ENCODE measurements at regions not wholly inside any gene's neighbourhood (a gene's known extent, or its start where the extent isn't known, plus 50 kb on each side); places are given as distances from the start of the nearest gene placed in this dataset. TPM values are rescaled to one million over a fixed set of nuclear protein-coding genes. Genes with fewer than 3 reads are reported as not detected.

- Histone ChIP-seq H3K4me3 (ENCODE audit: low read length) (no peak overlapping the region), H3K9ac (ENCODE audit: low read depth, low read length) (no peak overlapping the region), H3K36me3 (ENCODE audit: insufficient read depth, low read length) (no peaks in the 10 kb centered on the region), H3K4me2 (ENCODE audit: low read length) (no peak overlapping the region), H3K27me3 (ENCODE audit: control insufficient read depth, insufficient read depth, low read length) (no peaks in the 10 kb centered on the region), H3K4me1 (ENCODE audit: control insufficient read depth, insufficient read depth, low read length) (no peaks in the 10 kb centered on the region), H3K9me3 (replicated peaks; ENCODE audit: low read length) (no peaks in the 10 kb centered on the region)
Observed at GRCh38 chr1:78434351-78434750, 56.4 kb upstream of the PTGFR start.

GRCh38 chr1:78436961-78437360, 53.8 kb upstream of the PTGFR start:
- Histone ChIP-seq H3K27me3 (ENCODE audit: control insufficient read depth, insufficient read depth, low read length) (no peaks in the 10 kb centered on the region), H3K4me2 (ENCODE audit: low read length) (no peak overlapping the region), H3K4me1 (ENCODE audit: control insufficient read depth, insufficient read depth, low read length) (peaks cover 14% of the 10 kb centered on the region), H3K9me3 (replicated peaks; ENCODE audit: low read length) (no peaks in the 10 kb centered on the region), H3K9ac (ENCODE audit: low read depth, low read length) (no peak overlapping the region), H3K4me3 (ENCODE audit: low read length) (no peak overlapping the region), H3K36me3 (ENCODE audit: insufficient read depth, low read length) (no peaks in the 10 kb centered on the region)

GRCh38 chr1:78437396-78437795, 53.4 kb upstream of the PTGFR start:
- Histone ChIP-seq H3K9ac (ENCODE audit: low read depth, low read length) (no peak overlapping the region), H3K27me3 (ENCODE audit: control insufficient read depth, insufficient read depth, low read length) (no peaks in the 10 kb centered on the region), H3K4me1 (ENCODE audit: control insufficient read depth, insufficient read depth, low read length) (peaks cover 18% of the 10 kb centered on the region), H3K9me3 (replicated peaks; ENCODE audit: low read length) (no peaks in the 10 kb centered on the region), H3K4me2 (ENCODE audit: low read length) (no peak overlapping the region), H3K4me3 (ENCODE audit: low read length) (no peak overlapping the region), H3K36me3 (ENCODE audit: insufficient read depth, low read length) (no peaks in the 10 kb centered on the region)

- H3K27me3 ChIP-seq (ENCODE audit: control insufficient read depth, insufficient read depth, low read length) = no peaks in the 10 kb centered on the region
Observed at GRCh38 chr1:78437941-78438340, 52.8 kb upstream of the PTGFR start.

GRCh38 chr1:78440381-78440793, 50.4 kb upstream of the PTGFR start:
- H3K9ac ChIP-seq (ENCODE audit: low read depth, low read length) = no peak overlapping the region
- peaks cover 19% of the 10 kb centered on the region for H3K4me1 ChIP-seq (ENCODE audit: control insufficient read depth, insufficient read depth, low read length)
- peak overlapping the region; percentile 8 for H3K4me2 ChIP-seq (ENCODE audit: low read length)
- no peaks in the 10 kb centered on the region for H3K36me3 ChIP-seq (ENCODE audit: insufficient read depth, low read length)
- no peaks in the 10 kb centered on the region for H3K9me3 ChIP-seq (replicated peaks; ENCODE audit: low read length)
- H3K4me3 ChIP-seq (ENCODE audit: low read length) = no peak overlapping the region
- no peaks in the 10 kb centered on the region for H3K27me3 ChIP-seq (ENCODE audit: control insufficient read depth, insufficient read depth, low read length)

More at GRCh38 chr1:78437941-78438340, 52.8 kb upstream of the PTGFR start:
- Histone ChIP-seq H3K4me2 (ENCODE audit: low read length) (no peak overlapping the region), H3K4me3 (ENCODE audit: low read length) (no peak overlapping the region), H3K36me3 (ENCODE audit: insufficient read depth, low read length) (no peaks in the 10 kb centered on the region), H3K9ac (ENCODE audit: low read depth, low read length) (no peak overlapping the region), H3K4me1 (ENCODE audit: control insufficient read depth, insufficient read depth, low read length) (peaks cover 19% of the 10 kb centered on the region), H3K9me3 (replicated peaks; ENCODE audit: low read length) (no peaks in the 10 kb centered on the region)

Small RNA genes in the stretch of these regions (small RNA-seq; reads per million reads assigned to genes)
- gene AC096531.1 (not detected), gene RNA5SP23 (not detected)
